Chondrocyte (in vitro differentiated cells): ENCODE measurements at regions not wholly inside any gene's neighbourhood (a gene's known extent, or its start where the extent isn't known, plus 50 kb on each side); places are given as distances from the start of the nearest gene placed in this dataset.
"Not testable (repeated sequence)": the region's sequence is repeated elsewhere in the genome, so short reads cannot be mapped to it uniquely, and the experiment has no call there.

Experiments
- DNase-seq: peaks from one replicate; pipeline ENCODE4 v3.0.0; 2021; ENCODE audit warnings: mixed read lengths, low spot score
- H3K27ac Mint-ChIP-seq: one replicate; pipeline ENCODE4 v1.8.0; 2021; ENCODE audit warnings: mild to moderate bottlenecking, moderate library complexity, mixed read lengths; ENCODE audit not compliant: unreplicated experiment
- H3K27me3 Mint-ChIP-seq: 2 replicates; pipeline ENCODE4 v1.8.0; 2021; ENCODE audit warnings: low read depth, mixed read lengths
- H3K36me3 Mint-ChIP-seq: 2 replicates; pipeline ENCODE4 v1.8.0; 2021; ENCODE audit warnings: low read depth, mixed read lengths
- H3K4me1 Mint-ChIP-seq: 2 replicates; pipeline ENCODE4 v1.8.0; 2021; ENCODE audit warnings: low read depth, mild to moderate bottlenecking, mixed read lengths
- H3K4me3 Mint-ChIP-seq: one replicate; pipeline ENCODE4 v1.8.0; 2021; ENCODE audit warnings: mild to moderate bottlenecking, moderate library complexity, mixed read lengths; ENCODE audit not compliant: unreplicated experiment
- H3K9me3 Mint-ChIP-seq: 2 replicates; pipeline ENCODE4 v1.8.0; 2021; ENCODE audit warnings: low read depth, mixed read lengths
- CTCF ChIP-seq: fragments of 200-600 bp; sonication (generic); IDR thresholded peaks from 2 replicates; pipeline ENCODE4 v1.5.0; 2021; ENCODE audit warnings: antibody characterized with exemption, mild to moderate bottlenecking, moderate library complexity

DNA sequence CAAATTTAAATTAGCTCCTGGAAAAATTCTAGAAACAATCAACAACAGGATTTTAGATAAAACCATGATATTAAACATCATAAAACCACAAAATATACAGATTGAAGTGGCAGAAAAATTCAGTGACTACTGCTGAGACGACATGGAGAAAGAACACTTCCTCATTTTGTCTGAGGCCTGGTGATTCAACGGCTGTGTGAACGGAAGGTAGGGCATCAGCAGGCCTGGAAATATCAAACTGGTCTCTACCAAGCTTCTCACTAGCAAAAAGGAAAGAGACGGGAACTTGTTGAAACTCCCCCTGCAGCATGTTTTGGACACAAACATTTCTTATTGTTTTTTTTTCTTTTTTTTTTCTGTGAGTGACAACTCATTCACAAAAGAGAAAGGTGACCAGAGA lies 58.0 kb upstream of the AHI1 start:
- H3K4me1 Mint-ChIP-seq, result no peaks in the 10 kb centered on the region
- no peaks in the 10 kb centered on the region for H3K36me3 Mint-ChIP-seq
- no peak overlapping the region for H3K4me3 Mint-ChIP-seq
- H3K27ac Mint-ChIP-seq, result no peak overlapping the region
- no peaks in the 10 kb centered on the region for H3K9me3 Mint-ChIP-seq
- no peak for DNase-seq
- TF ChIP-seq CTCF, result no peak
- H3K27me3 Mint-ChIP-seq, result peaks cover 20% of the 10 kb centered on the region

GRCh38 chr6:135557582-135557981 lies 60.0 kb upstream of the AHI1 start:
- Mint-ChIP-seq H3K36me3 (peaks cover 2% of the 10 kb centered on the region), H3K9me3 (peaks cover 6% of the 10 kb centered on the region), H3K27me3 (peaks cover 22% of the 10 kb centered on the region), H3K4me3 (no peak overlapping the region), H3K27ac (no peak overlapping the region), H3K4me1 (no peaks in the 10 kb centered on the region)
- TF ChIP-seq CTCF, result no peak
- DNase-seq, result no peak

DNA sequence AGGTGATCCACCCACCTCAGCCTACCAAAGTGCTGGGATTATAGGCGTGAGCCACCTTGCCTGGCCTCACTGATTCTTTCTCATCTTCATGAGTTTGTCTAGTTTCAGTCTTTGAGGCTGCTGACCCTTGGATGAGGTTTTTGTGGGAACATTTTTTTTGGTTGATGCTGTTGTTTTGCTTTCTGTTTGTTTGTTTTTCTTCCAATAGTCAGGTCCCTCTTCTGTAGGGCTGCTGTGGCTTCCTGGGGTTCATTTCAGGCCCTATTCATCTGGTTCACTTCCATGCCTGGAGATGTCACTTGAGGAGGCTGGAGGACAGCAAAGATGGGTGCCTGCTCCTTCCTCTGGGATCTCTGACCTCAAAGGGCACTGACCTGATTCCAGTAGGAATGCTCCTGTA lies 68.1 kb upstream of the AHI1 start:
- H3K4me1 Mint-ChIP-seq, DNase-seq, H3K27ac Mint-ChIP-seq, H3K36me3 Mint-ChIP-seq, H3K4me3 Mint-ChIP-seq: not testable (repeated sequence)
- peaks cover 20% of the 10 kb centered on the region for H3K27me3 Mint-ChIP-seq
- H3K9me3 Mint-ChIP-seq, result peaks cover 10% of the 10 kb centered on the region

- peak; percentile 64 for DNase-seq
- Mint-ChIP-seq H3K9me3 (peaks cover 9% of the 10 kb centered on the region), H3K4me3 (no peak overlapping the region), H3K27me3 (peaks cover 17% of the 10 kb centered on the region), H3K36me3 (no peaks in the 10 kb centered on the region), H3K27ac (no peak overlapping the region), H3K4me1 (peaks cover 8% of the 10 kb centered on the region)
- no peak for TF ChIP-seq CTCF
These were observed 69.0 kb upstream of the AHI1 start for GRCh38 chr6:135566311-135567068.

GRCh38 chr6:135567375-135568083 lies 70.0 kb upstream of the AHI1 start:
- H3K4me3 Mint-ChIP-seq, result no peak overlapping the region
- H3K4me1 Mint-ChIP-seq, result peaks cover 8% of the 10 kb centered on the region
- no peak for DNase-seq
- H3K36me3 Mint-ChIP-seq, result no peaks in the 10 kb centered on the region
- TF ChIP-seq CTCF, result no peak
- H3K27ac Mint-ChIP-seq, result no peak overlapping the region
- H3K27me3 Mint-ChIP-seq, result peaks cover 12% of the 10 kb centered on the region
- peaks cover 4% of the 10 kb centered on the region for H3K9me3 Mint-ChIP-seq
